Naive thymus-derived CD8-positive, alpha-beta T cell (primary cell): ENCODE measurements at regions not wholly inside any gene's neighbourhood (a gene's known extent, or its start where the extent isn't known, plus 50 kb on each side); places are given as distances from the start of the nearest gene placed in this dataset.

Source experiments
- ATAC-seq, 2 donors: fragments of 150-1000 bp; cut with Tn5 transposase in 1 of 2; sonication (Bioruptor Pico), chemical (Tn5 transposase) in 1 of 2; 1 replicate in 1 of 2; 2 replicates in 1 of 2; pipeline ENCODE4 v1.10.0; 2021; ENCODE audit warnings: mild to moderate bottlenecking in 2 of 2, moderate library complexity in 2 of 2
- POLR2A ChIA-PET: fragments of 350-600 bp; sonication (Branson Sonifier 250); formaldehyde crosslinking; loops from one replicate; lab custom pipeline; 2021; ENCODE audit warnings: antibody characterized with exemption; lab: Charles Lee
- DNase-seq, 10 donors: peaks; one replicate each; pipeline versions ENCODE4 v3.0.0 to v3.0.0-alpha.2; 2020 to 2022
- H3K27ac Mint-ChIP-seq, 10 donors: one replicate each; pipeline ENCODE4 v1.8.0; 2020 to 2022; ENCODE audit warnings: mild to moderate bottlenecking in 10 of 10, mixed read lengths in 10 of 10, moderate library complexity in 4 of 10, inconsistent platforms in 1 of 10
- H3K27me3 Mint-ChIP-seq, 5 donors: one replicate each; pipeline ENCODE4 v1.8.0; 2021 to 2022; ENCODE audit warnings: mixed read lengths in 5 of 5
- H3K36me3 Mint-ChIP-seq, 3 donors: one replicate each; pipeline ENCODE4 v1.8.0; 2020 to 2022; ENCODE audit warnings: mixed read lengths in 3 of 3, mild to moderate bottlenecking in 2 of 3, inconsistent platforms in 1 of 3
- H3K4me1 Mint-ChIP-seq, 4 donors: one replicate each; pipeline ENCODE4 v1.8.0; 2021 to 2022; ENCODE audit warnings: mixed read lengths in 4 of 4
- H3K4me3 Mint-ChIP-seq, 10 donors: one replicate each; pipeline ENCODE4 v1.8.0; 2020 to 2022; ENCODE audit warnings: mild to moderate bottlenecking in 10 of 10, mixed read lengths in 10 of 10, moderate library complexity in 6 of 10, inconsistent platforms in 1 of 10
- H3K9me3 Mint-ChIP-seq, 9 donors: one replicate each; pipeline ENCODE4 v1.8.0; 2020 to 2022; ENCODE audit warnings: mixed read lengths in 9 of 9, mild to moderate bottlenecking in 3 of 9, inconsistent platforms in 1 of 9, moderate library complexity in 1 of 9

DNA sequence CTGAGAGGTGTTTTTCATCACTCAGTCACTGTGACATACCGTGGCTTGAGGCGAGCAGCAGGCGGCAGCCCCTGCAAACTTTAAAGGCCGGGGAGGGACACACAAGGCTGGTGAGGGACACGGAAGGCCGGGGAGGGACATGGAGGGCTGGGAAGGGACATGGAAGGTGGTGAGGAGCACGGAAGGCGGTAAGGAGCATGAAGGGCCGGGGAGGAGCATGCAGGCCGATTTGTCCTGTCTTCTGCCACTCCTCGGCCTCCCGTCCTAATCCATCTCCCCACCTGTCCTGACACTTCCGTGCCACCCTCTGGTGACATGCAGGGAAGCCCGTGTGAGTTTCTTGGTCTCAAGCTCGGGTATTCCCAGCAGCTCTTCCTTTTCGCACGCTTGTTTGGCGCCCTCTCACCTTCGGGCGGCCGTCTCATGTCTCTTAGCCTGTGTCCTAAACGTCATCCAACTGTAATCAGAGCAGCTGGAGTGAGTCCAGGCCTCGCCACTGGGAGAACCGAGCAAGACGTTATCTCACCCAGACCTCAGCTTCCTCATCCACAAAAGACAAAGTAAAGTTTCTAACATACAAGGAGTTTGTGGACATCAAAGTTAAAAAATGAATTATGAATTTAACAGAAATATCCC lies 126.5 kb downstream of the MRPL36 start:
- DNase-seq = no peak
- peaks cover 23 to 60% (median 33%) of the 10 kb centered on the region in 5 donors for H3K27me3 Mint-ChIP-seq
- peaks cover 0 to 5% (median 0%) of the 10 kb centered on the region in 3 donors for H3K36me3 Mint-ChIP-seq
- ATAC-seq = no peak
- peaks cover 2 to 6% (median 4%) of the 10 kb centered on the region in 4 donors for H3K4me1 Mint-ChIP-seq
- no peak overlapping the region for H3K27ac Mint-ChIP-seq
- POLR2A ChIA-PET = no interaction called here
- peaks cover 0 to 10% (median under 1%) of the 10 kb centered on the region in 9 donors for H3K9me3 Mint-ChIP-seq
- H3K4me3 Mint-ChIP-seq = peak overlapping the region in 1 of 10 donors; percentile 37

DNA sequence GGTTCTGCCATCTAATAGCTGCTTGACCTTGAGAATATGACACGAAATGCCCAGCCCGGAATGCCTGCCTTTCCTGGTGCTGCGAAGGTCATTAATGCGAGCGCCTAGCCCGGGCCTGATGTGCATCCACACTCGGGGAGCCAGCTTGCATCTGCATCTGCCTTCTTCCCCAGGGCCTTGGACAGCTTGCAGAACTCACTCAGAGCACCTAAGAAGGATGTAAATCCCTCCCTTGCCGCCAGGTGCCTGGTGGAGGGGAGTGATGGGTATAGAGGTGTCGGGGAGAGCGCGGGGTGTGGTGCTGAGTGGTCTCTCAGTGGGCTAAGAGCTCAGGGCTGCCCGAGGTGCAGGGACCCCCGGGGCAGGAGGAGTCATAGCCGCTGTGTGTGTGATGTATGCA lies 127.2 kb downstream of the MRPL36 start:
- DNase-seq (no peak), ATAC-seq (no peak)
- H3K27me3 Mint-ChIP-seq = peaks cover 23 to 63% (median 36%) of the 10 kb centered on the region in 5 donors
- POLR2A ChIA-PET = no interaction called here
- H3K4me3 Mint-ChIP-seq = no peak overlapping the region
- peaks cover 0 to 7% (median 0%) of the 10 kb centered on the region in 9 donors for H3K9me3 Mint-ChIP-seq
- H3K27ac Mint-ChIP-seq = peak overlapping the region in 3 of 10 donors; percentile 32 to 53 (median 41)
- peaks cover 0 to 5% (median 0%) of the 10 kb centered on the region in 3 donors for H3K36me3 Mint-ChIP-seq
- peaks cover 4 to 8% (median 6%) of the 10 kb centered on the region in 4 donors for H3K4me1 Mint-ChIP-seq

DNA sequence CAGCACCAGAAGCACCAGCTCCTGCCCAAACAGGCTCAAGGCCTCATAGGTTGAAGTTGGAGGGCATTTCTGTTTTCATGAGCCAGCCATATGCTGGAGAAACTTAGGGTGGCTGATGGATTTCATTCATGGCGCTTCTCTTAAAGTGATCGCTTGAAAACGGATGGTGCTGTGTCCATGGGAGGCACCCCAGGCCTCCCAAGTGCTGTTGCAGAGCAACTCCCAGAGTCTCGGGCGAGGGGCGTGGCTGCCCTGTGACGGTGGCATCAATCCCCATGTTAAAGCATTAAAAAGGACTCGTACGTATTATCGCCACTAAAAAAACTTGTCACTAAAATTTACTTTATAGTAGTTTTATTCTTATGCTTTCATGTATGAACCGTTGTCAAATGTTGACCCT lies 128.3 kb downstream of the MRPL36 start:
- DNase-seq (no peak), ATAC-seq (no peak)
- peaks cover 7 to 14% (median 9%) of the 10 kb centered on the region in 4 donors for H3K4me1 Mint-ChIP-seq
- peaks cover 0 to 5% (median 0%) of the 10 kb centered on the region in 3 donors for H3K36me3 Mint-ChIP-seq
- POLR2A ChIA-PET = no interaction called here
- peaks cover 26 to 68% (median 37%) of the 10 kb centered on the region in 5 donors for H3K27me3 Mint-ChIP-seq
- H3K4me3 Mint-ChIP-seq = no peak overlapping the region
- H3K9me3 Mint-ChIP-seq = peaks cover 0 to 7% (median 0%) of the 10 kb centered on the region in 9 donors
- H3K27ac Mint-ChIP-seq = no peak overlapping the region

DNA sequence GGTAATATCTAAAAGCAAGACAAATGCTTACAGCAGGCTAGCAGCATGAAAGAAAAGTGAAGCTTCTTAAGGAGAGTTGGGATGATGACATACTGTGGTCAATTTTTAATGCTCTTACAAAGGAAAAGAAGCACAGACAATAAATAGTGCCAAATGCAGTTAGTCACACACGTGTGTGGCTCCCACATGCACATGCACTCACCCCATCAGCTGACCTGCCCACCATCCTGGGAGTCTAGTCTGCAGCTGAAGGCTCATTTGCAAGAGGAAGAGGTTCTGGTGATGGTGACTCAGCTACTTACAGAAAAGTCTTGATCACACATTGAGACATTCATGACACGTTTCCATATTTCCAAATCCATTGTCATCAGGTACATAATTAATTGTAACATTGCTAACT lies 129.3 kb downstream of the MRPL36 start:
- H3K27me3 Mint-ChIP-seq = peaks cover 35 to 78% (median 47%) of the 10 kb centered on the region in 5 donors
- POLR2A ChIA-PET = no interaction called here
- no peak overlapping the region for H3K27ac Mint-ChIP-seq
- ATAC-seq (no peak), DNase-seq (no peak)
- peaks cover 10 to 24% (median 12%) of the 10 kb centered on the region in 4 donors for H3K4me1 Mint-ChIP-seq
- H3K36me3 Mint-ChIP-seq = peaks cover 5 to 7% (median 5%) of the 10 kb centered on the region in 3 donors
- H3K4me3 Mint-ChIP-seq = no peak overlapping the region
- H3K9me3 Mint-ChIP-seq = peaks cover 0 to 7% (median 0%) of the 10 kb centered on the region in 9 donors

DNA sequence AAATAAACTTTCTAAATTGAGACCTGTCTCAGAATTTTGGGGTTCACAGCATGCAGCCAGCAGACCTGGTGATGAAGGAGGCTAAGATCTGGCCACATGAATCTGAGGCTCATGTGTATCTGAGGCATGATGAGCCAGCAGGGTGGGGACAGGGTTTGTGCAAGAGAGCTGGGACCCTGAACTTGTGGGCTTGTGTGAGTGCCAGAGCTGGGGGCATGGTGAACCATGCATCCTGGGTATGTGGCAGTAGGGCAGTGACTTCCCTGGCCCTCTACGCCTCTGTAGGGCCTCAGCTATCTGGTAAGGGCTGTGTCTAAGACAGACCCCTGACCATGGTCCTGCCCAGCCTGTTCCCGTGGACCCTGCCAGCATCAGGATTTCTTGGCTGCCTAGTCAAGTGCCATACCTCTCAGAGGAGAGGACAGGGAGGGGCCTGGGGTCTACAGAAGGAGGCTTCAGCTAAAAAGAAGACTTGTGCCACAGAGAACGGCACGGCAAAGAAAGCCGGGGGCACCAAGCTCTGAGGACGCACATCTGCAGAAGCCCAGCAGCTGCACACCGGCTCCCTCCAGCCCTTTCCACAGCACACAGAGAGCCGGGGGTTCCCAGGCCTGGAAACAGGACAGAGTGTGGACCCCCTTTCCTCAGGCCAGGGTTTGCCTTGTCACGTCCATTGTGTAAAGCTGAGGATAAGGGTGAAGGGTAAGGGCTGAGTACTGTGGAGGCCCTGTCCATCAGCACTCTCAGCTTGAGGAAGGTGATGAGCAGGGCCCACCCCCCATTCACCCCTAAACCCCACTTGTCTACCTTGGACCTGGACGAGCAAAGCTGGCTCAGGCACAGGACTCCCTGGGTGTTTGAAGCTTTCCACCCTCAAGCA lies 130.1 kb downstream of the MRPL36 start:
- POLR2A ChIA-PET = no interaction called here
- Mint-ChIP-seq H3K4me1 (peaks cover 10 to 24% (median 12%) of the 10 kb centered on the region in 4 donors), H3K27ac (no peak overlapping the region), H3K4me3 (peak overlapping the region in 6 of 10 donors; percentile 15 to 53 (median 28)), H3K9me3 (peaks cover 0 to 7% (median 0%) of the 10 kb centered on the region in 9 donors), H3K27me3 (peaks cover 39 to 86% (median 51%) of the 10 kb centered on the region in 5 donors), H3K36me3 (peaks cover 5 to 7% (median 5%) of the 10 kb centered on the region in 3 donors)
- DNase-seq (no peak), ATAC-seq (no peak)

DNA sequence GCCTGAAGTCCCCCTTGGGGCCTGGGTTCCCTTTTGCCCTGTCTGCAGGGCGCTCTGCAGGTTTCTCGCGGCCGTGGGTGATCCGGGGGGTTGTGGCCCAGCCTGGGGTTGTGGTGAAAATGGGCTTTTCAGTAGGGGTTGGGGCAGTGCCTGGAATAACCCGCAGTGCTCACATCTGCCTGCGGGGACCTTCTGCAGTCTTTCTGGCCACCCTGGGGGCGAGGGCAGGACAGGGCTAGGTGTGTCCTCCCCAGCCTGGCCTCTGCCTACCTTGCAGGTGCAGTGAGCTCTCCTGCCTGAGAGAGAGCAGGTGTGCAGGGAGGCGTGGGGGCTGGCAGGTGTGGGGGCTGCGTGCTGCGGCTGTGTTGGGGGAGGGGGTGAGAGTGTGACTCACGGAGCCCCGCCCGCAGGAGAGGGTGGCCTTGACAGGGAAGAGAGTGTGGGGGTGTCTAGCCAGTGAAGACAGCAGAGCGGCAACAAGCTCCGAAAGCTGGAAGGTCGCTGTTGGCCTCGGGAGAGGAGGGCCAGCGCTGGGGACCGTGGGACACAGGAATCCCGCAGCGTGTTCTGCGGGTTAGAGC lies 131.4 kb downstream of the MRPL36 start:
- H3K9me3 Mint-ChIP-seq = peaks cover 0 to 7% (median 0%) of the 10 kb centered on the region in 9 donors
- peak overlapping the region in 9 of 10 donors; percentile 20 to 55 (median 45) for H3K4me3 Mint-ChIP-seq
- H3K36me3 Mint-ChIP-seq = peaks cover 5 to 7% (median 5%) of the 10 kb centered on the region in 3 donors
- peak; percentile 41 to 58 for ATAC-seq
- no peak for DNase-seq
- POLR2A ChIA-PET = no interaction called here
- peaks cover 10 to 24% (median 12%) of the 10 kb centered on the region in 4 donors for H3K4me1 Mint-ChIP-seq
- peak overlapping the region in 2 of 10 donors; percentile 8 to 80 for H3K27ac Mint-ChIP-seq
- H3K27me3 Mint-ChIP-seq = peaks cover 40 to 84% (median 52%) of the 10 kb centered on the region in 5 donors

DNA sequence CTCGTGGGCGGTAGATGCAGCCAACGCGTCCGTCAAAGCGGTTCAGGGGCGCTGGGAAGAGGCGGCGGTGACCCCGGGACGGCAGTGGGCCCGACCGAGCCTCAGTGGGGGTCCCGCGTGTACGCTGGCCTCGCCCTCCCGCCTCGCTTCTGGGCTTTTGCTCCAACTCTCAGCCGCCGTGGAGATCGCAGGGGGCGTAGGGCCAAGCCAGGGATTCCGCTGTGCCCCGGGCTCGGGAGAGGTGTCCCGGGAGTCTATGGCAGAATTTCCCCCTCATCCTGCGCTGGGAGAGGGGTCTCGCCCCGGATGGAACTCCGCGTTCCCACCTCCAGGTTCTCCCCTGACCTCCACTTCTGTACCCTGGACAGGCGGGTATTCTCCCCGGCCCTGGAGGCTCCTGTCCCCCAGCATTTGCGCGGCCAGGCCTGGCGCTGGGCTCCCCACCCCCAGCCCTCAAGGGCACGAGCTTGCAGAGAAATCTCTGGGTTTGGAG lies 131.9 kb downstream of the MRPL36 start:
- Mint-ChIP-seq H3K36me3 (peaks cover 5 to 7% (median 5%) of the 10 kb centered on the region in 3 donors), H3K4me1 (peaks cover 10 to 24% (median 11%) of the 10 kb centered on the region in 4 donors), H3K27ac (no peak overlapping the region), H3K4me3 (peak overlapping the region in 8 of 10 donors; percentile 39 to 60 (median 50)), H3K9me3 (peaks cover 0 to 7% (median 0%) of the 10 kb centered on the region in 9 donors), H3K27me3 (peaks cover 43 to 84% (median 52%) of the 10 kb centered on the region in 5 donors)
- ATAC-seq = peak; percentile 11 to 33
- DNase-seq = no peak
- POLR2A ChIA-PET = no interaction called here

DNA sequence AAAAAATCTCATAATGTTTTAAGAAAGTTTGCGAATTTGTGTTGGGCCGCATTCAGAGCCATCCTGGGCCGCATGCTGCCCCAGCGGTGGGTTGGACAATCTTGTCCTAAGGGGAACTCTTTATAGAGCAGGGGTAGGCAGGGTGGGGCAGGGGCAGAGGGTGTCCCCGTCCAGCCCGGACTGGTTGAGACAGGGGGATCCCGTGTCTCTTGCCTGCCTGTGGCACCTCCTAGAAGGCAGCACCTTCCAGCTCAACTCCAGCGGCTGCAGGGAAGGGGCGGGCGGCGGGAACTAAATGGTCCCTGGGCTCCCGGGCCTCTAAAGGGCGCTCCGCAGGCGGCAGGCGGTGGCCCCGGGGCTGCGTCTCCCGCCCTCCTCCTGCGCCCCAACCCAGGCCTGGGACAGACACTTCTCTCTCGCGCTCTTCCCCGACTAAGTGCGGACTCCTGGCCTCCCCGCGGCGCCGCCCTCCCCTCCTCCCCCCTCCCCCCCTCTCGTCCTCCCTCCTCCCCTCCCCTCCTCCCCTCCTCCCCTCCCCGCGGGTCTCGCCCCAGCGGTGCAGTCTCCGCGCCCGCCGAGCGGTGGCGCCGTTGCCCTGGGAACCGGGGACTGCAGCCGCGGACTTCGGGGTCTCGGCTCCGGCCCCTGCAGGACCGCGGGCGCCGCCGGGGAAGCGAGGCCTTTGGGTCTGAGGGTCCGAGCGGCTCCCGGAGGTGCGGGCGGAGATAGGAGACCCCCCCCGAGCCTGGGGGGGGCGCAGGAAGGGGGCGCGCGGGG lies 132.6 kb downstream of the MRPL36 start:
- Mint-ChIP-seq H3K27ac (peak overlapping the region in 1 of 10 donors; percentile 36), H3K36me3 (peaks cover 5 to 7% (median 5%) of the 10 kb centered on the region in 3 donors), H3K27me3 (peaks cover 44 to 84% (median 54%) of the 10 kb centered on the region in 5 donors), H3K4me1 (peaks cover 10 to 24% (median 11%) of the 10 kb centered on the region in 4 donors), H3K9me3 (peaks cover 0 to 7% (median 0%) of the 10 kb centered on the region in 9 donors), H3K4me3 (peak overlapping the region; percentile 6 to 65 (median 45))
- ATAC-seq (peak; percentile 61 to 70), DNase-seq (peak; percentile 20 to 76 (median 56))
- POLR2A ChIA-PET = no interaction called here

DNA sequence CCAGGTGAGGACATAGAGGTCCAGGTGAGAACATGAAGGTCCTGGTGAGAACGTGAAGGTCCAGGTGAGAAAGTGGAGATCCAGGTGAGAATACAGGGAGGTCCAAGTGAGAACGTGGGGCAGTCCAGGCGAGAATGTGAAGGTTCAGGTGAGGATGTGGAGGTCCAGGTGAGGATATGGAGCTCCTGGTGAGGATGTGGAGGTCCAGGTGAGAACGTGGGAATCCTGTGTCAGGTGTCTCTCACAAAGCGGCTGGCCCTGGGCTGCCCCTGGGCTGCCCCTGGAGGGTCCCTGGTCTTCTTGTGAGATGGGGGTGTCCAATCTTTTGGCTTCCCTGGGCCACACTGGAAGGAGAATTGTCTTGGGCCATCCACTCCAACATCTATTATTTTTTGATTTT lies 133.4 kb downstream of the MRPL36 start:
- H3K36me3 Mint-ChIP-seq = peaks cover 5 to 7% (median 5%) of the 10 kb centered on the region in 3 donors
- POLR2A ChIA-PET = interaction anchor here (0.9 kb wide), 1 partner anchor 69 kb away, joined by 4 read pairs; no protein-coding TSS in a partner anchor
- peak overlapping the region; percentile 16 to 69 (median 55) for H3K4me3 Mint-ChIP-seq
- peaks cover 0 to 7% (median 0%) of the 10 kb centered on the region in 9 donors for H3K9me3 Mint-ChIP-seq
- H3K27me3 Mint-ChIP-seq = peaks cover 45 to 83% (median 52%) of the 10 kb centered on the region in 5 donors
- peaks cover 10 to 24% (median 11%) of the 10 kb centered on the region in 4 donors for H3K4me1 Mint-ChIP-seq
- peak overlapping the region in 1 of 10 donors; percentile 27 for H3K27ac Mint-ChIP-seq
- ATAC-seq (no peak), DNase-seq (no peak)

DNA sequence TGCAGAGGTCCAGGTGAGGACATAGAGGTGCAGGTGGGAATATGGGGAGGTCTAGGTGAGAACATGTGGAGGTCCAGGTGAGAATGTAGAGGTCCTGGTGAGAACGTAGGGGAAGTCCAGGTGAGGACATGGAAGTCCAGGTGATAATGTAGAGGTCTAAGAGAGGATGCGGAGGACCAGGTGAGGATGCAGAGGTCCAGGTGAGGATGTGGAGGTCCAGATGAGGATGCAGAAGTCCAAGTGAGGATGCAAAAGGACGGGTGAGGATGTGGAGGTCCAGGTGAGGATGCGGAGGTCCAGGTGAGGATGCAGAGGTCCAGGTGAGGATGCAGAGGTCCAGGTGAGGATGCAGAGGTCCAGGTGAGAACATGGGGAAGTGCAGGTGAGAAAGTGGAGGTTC lies 133.8 kb downstream of the MRPL36 start:
- Mint-ChIP-seq H3K36me3 (peaks cover 5 to 7% (median 5%) of the 10 kb centered on the region in 3 donors), H3K27ac (peak overlapping the region in 2 of 10 donors; percentile 27 to 80), H3K4me3 (peak overlapping the region in 9 of 10 donors; percentile 4 to 69 (median 39)), H3K9me3 (peaks cover 0 to 7% (median 0%) of the 10 kb centered on the region in 9 donors), H3K27me3 (peaks cover 44 to 79% (median 51%) of the 10 kb centered on the region in 5 donors), H3K4me1 (peaks cover 10 to 24% (median 11%) of the 10 kb centered on the region in 4 donors)
- POLR2A ChIA-PET = interaction anchor here (0.9 kb wide), 1 partner anchor 69 kb away, joined by 4 read pairs; no protein-coding TSS in a partner anchor
- ATAC-seq (no peak), DNase-seq (no peak)

DNA sequence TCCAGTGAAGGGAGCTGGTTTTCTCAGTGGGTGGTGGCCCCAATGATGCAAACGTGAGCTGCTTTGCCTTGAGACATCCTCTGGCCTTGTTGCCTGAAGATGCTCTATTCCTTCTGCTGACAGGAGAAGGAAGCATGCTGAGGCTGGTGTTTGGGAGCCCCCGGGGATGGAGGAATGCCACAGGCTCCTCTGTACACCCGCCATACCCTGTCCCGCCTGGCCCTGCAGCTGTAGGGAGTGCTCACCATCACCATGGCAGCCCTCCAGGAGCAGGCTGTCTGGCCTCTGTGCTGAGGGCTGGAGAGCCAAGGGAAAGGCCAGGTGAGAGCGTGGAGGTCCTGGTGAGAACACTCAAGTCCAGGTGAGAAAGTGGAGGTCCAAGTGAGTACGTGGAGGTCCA lies 134.4 kb downstream of the MRPL36 start:
- DNase-seq = no peak
- peak overlapping the region in 3 of 10 donors; percentile 36 to 55 (median 39) for H3K4me3 Mint-ChIP-seq

More for the DNA sequence above, 134.4 kb downstream of the MRPL36 start:
- ATAC-seq = no peak
- H3K9me3 Mint-ChIP-seq = peaks cover 0 to 3% (median 0%) of the 10 kb centered on the region in 9 donors
- POLR2A ChIA-PET = interaction anchor here (0.9 kb wide), 1 partner anchor 70 kb away, joined by 4 read pairs; no protein-coding TSS in a partner anchor
- H3K27me3 Mint-ChIP-seq = peaks cover 43 to 74% (median 55%) of the 10 kb centered on the region in 5 donors
- H3K27ac Mint-ChIP-seq = peak overlapping the region in 1 of 10 donors; percentile 73
- H3K4me1 Mint-ChIP-seq = peaks cover 10 to 24% (median 11%) of the 10 kb centered on the region in 4 donors
- peaks cover 3 to 7% (median 5%) of the 10 kb centered on the region in 3 donors for H3K36me3 Mint-ChIP-seq
